ENCODE measurements at regions not wholly inside any gene's neighbourhood (a gene's known extent, or its start where the extent isn't known, plus 50 kb on each side); places are given as distances from the start of the nearest gene placed in this dataset.

GRCh38 chr7:125149151-125149550, 219.5 kb upstream of the POT1 start:
- H3K4me3 Mint-ChIP-seq: no peak overlapping the region
- DNase-seq (ENCODE audit: extremely low spot score, unreplicated experiment): no peak
- H3K27ac Mint-ChIP-seq: no peak overlapping the region
- no peaks in the 10 kb centered on the region for H3K27me3 Mint-ChIP-seq
- no peaks in the 10 kb centered on the region for H3K9me3 Mint-ChIP-seq
- TF ChIP-seq CTCF (conservative IDR thresholded peaks at IDR 0.05): no peak
- no peaks in the 10 kb centered on the region for H3K36me3 Mint-ChIP-seq
- no peaks in the 10 kb centered on the region for H3K4me1 Mint-ChIP-seq (ENCODE audit: unreplicated experiment)

GRCh38 chr7:125147047-125147446, 217.4 kb upstream of the POT1 start:
- no peak overlapping the region for H3K27ac Mint-ChIP-seq
- TF ChIP-seq CTCF (conservative IDR thresholded peaks at IDR 0.05): no peak
- no peaks in the 10 kb centered on the region for H3K4me1 Mint-ChIP-seq (ENCODE audit: unreplicated experiment)
- no peak overlapping the region for H3K4me3 Mint-ChIP-seq
- no peaks in the 10 kb centered on the region for H3K9me3 Mint-ChIP-seq
- DNase-seq (ENCODE audit: extremely low spot score, unreplicated experiment): no peak
- no peaks in the 10 kb centered on the region for H3K27me3 Mint-ChIP-seq
- H3K36me3 Mint-ChIP-seq: no peaks in the 10 kb centered on the region

- Mint-ChIP-seq H3K27me3 (no peaks in the 10 kb centered on the region), H3K36me3 (no peaks in the 10 kb centered on the region), H3K4me1 (ENCODE audit: unreplicated experiment) (no peaks in the 10 kb centered on the region), H3K4me3 (no peak overlapping the region), H3K9me3 (no peaks in the 10 kb centered on the region), H3K27ac (no peak overlapping the region)
- no peak for TF ChIP-seq CTCF (conservative IDR thresholded peaks at IDR 0.05)
- DNase-seq (ENCODE audit: extremely low spot score, unreplicated experiment): no peak
Measured at GRCh38 chr7:125136755-125137532, 207.3 kb upstream of the POT1 start.

GRCh38 chr7:125136341-125136740, 206.7 kb upstream of the POT1 start:
- Mint-ChIP-seq H3K4me1 (ENCODE audit: unreplicated experiment) (no peaks in the 10 kb centered on the region), H3K9me3 (no peaks in the 10 kb centered on the region), H3K4me3 (no peak overlapping the region), H3K27ac (no peak overlapping the region), H3K36me3 (no peaks in the 10 kb centered on the region), H3K27me3 (no peaks in the 10 kb centered on the region)
- no peak for DNase-seq (ENCODE audit: extremely low spot score, unreplicated experiment)
- TF ChIP-seq CTCF (conservative IDR thresholded peaks at IDR 0.05): no peak

- H3K4me1 Mint-ChIP-seq (ENCODE audit: unreplicated experiment): peaks cover 5% of the 10 kb centered on the region
- no peak overlapping the region for H3K27ac Mint-ChIP-seq
- H3K4me3 Mint-ChIP-seq: no peak overlapping the region
- DNase-seq (ENCODE audit: extremely low spot score, unreplicated experiment): no peak
- TF ChIP-seq CTCF (conservative IDR thresholded peaks at IDR 0.05): no peak
- H3K27me3 Mint-ChIP-seq: no peaks in the 10 kb centered on the region
- H3K36me3 Mint-ChIP-seq: no peaks in the 10 kb centered on the region
- H3K9me3 Mint-ChIP-seq: no peaks in the 10 kb centered on the region
Measured at GRCh38 chr7:125130173-125130572, 200.5 kb upstream of the POT1 start.

Measured in type B pancreatic cell (in vitro differentiated cells).